GM19397 (cell line): ENCODE measurements at regions not wholly inside any gene's neighbourhood (a gene's known extent, or its start where the extent isn't known, plus 50 kb on each side); places are given as distances from the start of the nearest gene placed in this dataset.
"Not testable (repeated sequence)": the region's sequence is repeated elsewhere in the genome, so short reads cannot be mapped to it uniquely, and the experiment has no call there.

ENCODE experiments used
- ATAC-seq: cut with Tn5 transposase; IDR thresholded peaks from one replicate; pipeline ENCODE4 v1.9.1; 2021; ENCODE audit warnings: mild to moderate bottlenecking, moderate library complexity; ENCODE audit not compliant: unreplicated experiment

DNA sequence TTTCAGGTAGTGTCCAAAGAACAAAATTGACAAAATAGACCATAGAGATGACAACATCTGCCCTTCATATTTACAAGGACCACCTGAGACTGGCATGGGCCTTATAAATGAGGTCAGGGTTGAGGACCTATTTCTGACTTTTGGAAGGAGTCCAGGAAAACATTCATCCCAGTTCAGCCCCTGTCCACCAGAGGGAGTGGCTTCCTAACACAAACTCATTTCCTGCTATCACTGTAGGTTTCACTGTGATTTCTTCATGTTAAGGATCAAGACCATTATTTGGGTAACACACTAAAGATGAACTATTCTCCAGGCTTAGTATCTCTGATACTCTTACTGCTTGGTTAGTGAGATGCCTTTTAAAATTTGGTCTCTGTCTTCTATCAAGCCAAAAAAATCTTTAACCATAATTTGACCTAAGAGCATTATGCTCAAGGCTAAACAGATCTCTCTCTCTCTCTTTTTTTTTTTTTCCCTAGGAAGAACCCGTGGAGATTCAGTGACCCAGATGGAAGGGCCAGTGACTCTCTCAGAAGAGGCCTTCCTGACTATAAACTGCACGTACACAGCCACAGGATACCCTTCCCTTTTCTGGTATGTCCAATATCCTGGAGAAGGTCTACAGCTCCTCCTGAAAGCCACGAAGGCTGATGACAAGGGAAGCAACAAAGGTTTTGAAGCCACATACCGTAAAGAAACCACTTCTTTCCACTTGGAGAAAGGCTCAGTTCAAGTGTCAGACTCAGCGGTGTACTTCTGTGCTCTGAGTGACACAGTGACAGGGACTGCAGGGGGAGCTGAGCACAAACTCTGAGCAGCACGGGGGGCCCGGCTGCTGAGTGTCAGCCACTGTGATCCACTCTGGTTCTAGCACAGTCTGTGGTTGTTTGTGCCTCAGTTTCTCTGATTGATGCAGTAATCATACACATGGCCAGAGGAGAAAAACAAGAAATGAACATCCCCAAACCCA is 267.6 kb upstream of the OR4E1 start:
- ATAC-seq = no peak

DNA sequence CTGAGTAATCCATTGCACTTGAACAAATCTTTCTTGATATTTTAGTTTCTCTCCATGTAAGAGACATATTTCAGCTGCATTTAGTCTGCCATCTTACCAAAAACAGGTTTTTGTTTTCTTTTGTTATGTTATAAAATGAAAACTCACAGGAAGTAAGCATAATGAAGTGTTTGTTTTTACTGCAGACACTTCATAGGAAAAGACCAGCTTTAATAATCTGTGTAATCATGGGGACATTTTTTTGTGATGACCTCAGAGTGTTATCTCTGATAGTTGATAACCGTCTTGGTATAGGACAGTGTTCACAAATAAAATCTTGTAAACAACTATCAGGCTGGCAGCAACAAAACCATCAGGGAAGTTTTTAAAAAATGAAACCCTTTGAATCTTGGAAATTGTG is 266.2 kb upstream of the OR4E1 start:
- ATAC-seq = no peak

DNA sequence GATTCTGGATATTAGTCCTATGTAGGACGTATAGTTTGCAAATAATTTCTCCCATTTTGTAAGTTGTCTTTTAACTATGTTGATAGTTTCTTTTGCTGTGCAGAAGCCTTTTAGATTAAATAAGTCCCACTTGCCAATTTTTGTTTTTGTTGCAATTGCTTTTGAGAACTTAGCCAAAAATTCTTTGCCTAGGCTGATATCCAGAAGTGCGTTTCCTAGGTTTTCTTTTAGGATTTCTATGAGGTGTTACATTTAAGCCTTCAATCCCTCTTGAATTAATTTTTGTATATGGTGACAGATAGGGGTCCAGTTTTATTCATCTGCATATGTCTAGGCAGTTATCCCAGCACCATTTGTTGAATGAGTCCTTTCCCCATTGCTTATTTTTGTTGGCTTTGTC is 264.4 kb upstream of the OR4E1 start:
- ATAC-seq = no peak

DNA sequence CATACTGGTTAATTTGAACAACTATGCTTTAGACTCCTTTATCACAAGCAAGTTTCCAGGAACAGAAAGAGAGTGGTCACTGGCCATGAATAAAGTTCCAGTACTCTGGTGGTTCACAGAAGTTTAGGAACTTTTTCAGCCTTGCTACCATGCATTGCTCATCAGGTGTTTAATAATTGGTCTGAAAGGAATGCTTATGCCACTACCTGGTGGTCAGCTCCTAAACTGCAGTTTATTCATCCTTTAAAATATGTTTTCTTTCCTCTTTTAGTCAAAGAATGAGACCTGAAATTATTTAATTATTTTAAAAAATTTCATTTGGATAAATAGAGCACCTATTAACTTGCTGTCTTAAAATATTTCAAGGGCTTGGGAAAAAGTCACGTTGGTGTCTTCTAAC is 260.1 kb upstream of the OR4E1 start:
- ATAC-seq = no peak

DNA sequence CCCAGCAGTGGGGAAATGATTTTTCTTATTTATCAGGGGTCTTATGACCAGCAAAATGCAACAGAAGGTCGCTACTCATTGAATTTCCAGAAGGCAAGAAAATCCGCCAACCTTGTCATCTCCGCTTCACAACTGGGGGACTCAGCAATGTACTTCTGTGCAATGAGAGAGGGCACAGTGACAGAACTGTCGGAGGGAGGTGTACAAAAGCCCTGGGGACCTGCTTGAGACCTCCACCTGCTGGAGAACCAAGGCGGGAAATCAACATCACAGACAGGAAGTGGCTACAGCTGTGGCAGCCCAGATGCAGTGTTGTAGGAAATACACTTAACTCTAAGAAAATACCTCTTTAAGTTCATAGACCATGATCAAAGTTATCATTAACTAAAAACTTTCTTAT is 250.9 kb upstream of the OR4E1 start:
- ATAC-seq = peak; percentile 89

DNA sequence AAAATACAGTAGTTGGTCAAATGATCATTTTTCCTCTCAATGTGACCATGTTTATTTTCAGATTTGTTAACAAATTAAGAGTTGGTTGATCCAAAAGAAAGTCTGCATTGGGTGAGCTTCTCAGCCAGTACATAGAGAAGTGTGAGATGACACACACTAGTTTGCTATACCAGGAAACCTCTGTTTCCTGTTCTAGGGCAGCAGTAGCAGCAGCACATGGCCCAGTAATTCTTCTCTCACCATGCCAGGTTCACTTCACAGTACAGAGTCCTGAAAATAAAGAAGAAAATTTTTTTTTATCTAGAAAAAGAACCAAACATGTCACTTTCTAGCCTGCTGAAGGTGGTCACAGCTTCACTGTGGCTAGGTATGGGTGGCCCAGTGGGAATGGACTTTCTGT is 250.2 kb upstream of the OR4E1 start:
- ATAC-seq = peak; percentile 80

DNA sequence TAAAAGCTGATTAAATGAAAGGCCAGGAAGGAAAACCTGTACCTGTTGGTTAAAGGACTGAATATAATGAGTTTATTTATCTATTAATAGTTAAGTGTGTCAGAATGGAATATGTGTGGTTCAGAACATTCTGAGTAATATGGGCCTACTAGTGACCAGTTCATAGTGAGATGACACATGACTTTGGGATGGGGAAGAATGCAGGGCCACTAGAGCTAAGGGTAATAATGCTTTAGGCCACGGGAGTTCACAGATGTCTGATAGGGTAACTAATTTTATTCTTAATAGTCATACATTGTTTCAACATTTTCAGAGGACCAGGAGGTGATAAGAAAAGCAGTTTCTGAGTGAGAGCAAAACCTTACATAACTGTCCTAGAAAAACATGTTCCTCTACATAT is 247.8 kb upstream of the OR4E1 start:
- ATAC-seq = no peak

DNA sequence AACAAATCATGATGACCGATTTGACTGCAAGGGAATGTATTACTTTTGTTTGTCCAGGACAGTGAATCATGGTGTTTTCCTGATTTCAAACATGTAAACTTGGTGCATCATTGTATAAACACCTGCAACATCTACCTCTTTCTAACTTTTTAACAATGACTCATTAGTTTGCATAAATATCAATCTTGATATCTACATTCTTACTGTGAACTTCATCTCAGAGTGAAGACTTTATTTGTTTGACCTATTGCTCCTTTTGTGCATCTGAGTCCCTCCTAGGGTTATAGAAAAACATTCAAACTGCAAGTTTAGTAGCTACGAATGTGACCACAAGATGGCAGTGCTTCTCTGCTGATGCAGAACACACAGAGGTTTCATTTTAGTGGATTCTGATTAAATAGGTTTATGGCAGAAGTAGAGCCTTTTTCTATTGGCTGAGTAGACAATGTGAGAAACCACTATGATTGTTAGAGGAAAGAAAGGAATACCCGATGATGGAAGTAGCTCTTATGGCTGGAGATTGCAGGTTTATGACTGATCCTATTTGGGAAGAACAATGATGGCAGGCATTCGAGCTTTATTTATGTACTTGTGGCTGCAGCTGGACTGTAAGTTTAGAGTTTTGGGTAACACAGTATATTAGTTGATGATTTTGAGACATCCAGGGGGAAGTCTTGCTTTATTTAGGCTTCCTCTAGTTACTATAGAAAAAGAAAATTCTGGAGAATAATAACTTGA is 244.2 kb upstream of the OR4E1 start:
- no peak for ATAC-seq

DNA sequence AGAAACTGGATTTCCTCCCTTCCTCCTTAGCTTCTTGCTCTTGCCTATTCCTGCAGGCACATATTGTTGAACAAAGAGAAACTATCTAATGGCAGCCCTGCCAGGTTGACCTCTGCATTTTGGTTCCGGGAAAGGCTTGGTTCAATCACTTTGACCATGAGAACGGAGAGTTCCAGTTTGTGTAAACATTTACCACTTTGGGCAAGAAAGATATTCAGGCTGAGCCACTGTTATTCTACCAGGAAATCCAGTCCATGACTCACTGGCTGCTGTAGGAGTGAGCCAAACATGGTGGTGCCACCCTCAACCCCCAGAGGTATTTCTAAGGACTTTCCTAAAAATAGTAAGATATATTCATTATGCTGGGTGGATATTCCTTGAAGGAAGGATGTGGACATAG is 242.2 kb upstream of the OR4E1 start:
- no peak for ATAC-seq

DNA sequence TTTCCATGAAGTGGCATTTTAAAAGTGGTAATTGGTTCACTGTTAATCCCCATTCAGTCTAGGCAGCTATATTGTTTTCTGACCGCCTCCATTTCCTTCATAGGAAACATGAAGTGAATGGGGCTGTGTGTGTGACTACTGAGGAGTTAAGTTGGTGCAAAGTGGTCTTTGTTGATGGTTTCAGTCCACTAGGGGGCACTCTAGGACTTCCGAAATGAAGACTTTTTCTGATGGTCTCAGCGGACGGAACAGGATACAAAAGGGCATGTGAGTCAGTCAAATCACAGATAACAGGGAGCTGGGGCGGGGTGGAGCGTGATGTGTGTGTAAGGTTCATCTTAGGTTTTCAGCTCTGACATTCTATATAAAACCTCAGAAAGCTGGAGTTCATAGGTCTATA is 240.1 kb upstream of the OR4E1 start:
- no peak for ATAC-seq

DNA sequence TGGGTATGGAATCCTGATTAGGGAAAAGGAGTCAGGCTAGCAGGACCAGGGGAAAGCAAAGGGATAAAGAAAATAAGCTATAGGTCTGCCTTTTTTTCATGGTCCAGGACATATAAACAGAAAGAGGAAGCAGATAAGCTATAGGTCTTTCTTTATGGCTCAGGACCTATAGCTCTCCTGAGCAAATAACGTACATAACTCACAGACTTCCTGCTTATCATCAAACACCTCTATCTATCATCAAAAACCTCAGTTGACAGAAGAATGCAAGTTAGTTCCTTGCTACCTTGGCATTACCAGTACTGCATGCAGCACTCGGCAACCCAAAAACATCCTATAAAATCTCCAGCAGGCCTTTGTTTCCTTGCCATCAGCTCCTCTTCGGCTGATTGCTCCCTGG is 238.7 kb upstream of the OR4E1 start:
- ATAC-seq = no peak

DNA sequence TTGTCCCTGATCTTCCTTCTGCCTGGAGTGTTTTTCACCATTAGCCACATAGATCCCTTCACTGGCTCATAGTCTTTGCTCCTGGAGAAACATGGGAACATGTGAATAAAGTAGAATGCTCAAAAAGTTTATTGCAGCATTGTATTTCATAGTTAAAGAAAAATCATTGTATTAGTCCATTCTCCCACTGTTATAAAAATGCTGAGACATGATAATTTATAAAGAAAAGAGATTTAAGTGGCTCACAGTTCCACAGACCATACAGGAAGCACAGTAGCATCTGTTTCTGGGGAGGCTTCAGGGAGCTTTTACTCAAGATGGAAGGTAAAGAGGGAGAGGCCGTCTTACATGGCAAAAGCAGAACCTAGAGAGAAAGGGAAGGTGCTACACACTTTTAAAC is 238.3 kb upstream of the OR4E1 start:
- ATAC-seq = no peak

DNA sequence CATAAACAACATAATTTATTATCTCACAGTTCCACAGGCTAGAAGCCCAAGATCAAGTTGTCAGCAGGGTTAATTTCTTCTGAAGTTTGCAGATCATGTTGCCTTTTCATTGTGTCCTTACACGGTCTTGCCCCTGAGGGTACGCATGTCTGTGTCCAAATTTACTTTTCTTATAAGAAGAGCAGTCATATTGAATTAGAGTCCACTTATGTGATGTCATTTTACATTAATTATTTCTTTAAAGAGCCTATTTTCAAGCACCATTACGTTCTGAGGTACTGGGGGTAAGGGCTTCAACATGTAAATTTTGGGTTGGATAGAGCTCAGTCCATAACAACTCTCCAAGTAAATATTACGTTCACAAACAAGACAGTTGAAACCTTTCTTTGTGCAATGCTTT is 236.6 kb upstream of the OR4E1 start:
- ATAC-seq = no peak

DNA sequence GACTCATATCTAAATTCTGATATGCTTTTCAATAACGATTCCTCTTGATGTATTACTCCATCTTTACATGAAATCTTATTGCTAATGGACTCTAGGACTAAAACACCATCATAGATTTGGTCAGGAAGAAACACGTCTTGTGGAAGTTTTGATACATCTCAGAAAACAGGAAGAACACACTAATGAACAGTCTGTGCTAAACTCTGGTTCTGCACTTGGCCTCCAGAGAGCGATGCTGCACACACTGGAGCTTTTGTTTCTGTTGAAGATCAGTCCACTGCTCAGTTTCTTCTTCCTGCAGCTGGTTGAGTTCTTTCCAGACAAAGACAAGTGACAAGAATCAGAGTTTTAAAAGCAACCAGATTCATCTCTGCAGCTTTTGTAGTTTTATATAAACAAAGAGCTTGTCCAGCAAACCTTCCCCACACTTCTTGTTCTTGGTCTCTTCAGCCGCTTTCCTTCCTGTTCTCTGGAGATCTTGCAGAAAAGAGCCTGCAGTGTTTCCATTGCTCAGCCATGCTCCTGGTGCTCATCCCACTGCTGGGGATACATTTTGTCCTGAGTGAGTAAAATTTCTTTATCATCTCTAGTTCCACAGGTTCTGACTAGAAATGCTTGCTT is 229.1 kb upstream of the OR4E1 start:
- ATAC-seq = no peak

DNA sequence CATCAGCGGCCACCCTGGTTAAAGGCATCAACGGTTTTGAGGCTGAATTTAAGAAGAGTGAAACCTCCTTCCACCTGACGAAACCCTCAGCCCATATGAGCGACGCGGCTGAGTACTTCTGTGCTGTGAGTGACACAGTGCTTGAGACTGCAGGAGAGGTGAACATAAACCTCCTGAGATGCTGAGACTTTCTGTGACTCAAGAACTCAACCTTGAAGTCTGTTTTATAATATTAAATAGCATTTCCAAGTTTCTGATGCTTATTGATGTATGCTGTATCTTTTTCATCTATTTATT is 221.2 kb upstream of the OR4E1 start:
- not testable (repeated sequence) for ATAC-seq

DNA sequence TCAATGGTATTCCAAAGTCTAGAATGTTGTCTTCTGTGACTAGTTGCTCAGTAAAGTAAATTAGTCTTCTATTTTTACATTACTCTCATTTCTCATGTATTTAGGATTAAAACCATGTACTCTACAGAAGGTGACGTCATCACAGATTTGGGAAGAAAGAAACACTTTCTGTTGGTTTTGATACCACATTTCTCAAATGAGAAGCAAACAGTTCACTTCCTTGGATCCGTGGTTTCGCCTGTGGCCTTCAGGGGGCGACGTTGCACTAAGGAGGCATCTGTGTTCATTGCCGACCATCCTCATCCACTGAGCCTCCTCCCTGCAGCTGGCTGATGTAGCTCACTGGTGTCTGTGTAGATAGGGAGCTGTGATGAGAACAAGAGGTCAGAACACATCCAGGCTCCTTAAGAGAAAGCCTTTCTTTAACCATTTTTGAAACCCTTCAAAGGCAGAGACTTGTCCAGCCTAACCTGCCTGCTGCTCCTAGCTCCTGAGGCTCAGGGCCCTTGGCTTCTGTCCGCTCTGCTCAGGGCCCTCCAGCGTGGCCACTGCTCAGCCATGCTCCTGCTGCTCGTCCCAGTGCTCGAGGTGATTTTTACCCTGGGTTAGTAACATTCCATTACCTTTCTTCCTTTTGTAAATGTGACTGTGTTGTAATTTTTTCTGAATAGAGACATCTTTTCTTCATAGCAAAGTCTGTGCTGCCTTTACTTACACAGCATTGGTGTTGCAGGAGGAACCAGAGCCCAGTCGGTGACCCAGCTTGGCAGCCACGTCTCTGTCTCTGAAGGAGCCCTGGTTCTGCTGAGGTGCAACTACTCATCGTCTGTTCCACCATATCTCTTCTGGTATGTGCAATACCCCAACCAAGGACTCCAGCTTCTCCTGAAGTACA is 220.6 kb upstream of the OR4E1 start:
- ATAC-seq = no peak

DNA sequence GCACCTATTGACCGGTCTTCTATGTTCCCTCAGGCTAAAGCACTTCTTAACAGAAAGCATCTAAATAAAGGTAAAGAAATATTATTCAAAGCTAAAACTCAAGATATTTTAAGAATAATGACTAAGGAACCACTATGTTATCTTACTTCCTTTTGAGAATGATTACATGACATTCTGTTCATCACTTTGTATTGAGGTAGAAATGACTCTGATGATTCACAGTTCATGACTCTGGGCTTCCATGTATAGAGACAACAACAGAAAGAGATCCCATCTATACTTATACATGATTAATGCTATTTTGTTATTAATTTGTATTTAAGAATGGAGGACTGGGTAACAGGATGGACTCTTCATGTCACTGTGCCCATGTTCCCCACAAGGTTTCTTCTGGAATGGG is 218.3 kb upstream of the OR4E1 start:
- ATAC-seq = no peak

DNA sequence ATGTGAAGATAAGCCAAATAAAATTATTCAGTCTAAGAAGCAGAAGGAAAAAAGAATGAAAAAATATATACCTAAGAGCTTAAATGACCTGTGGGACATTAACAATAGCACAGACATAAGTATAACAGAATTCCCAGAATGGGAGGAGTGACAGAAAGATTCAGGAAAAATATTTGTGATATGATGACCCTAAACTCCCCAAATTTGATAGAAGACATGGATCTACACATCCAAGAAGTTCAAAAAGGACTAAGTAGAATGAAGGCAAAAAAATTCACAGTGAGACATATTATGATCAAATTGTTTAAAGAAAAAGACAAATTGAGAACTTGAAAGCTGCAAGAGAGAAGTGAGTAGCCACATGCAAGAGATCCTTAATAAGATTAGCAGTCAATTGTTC is 211.4 kb upstream of the OR4E1 start:
- no peak for ATAC-seq

DNA sequence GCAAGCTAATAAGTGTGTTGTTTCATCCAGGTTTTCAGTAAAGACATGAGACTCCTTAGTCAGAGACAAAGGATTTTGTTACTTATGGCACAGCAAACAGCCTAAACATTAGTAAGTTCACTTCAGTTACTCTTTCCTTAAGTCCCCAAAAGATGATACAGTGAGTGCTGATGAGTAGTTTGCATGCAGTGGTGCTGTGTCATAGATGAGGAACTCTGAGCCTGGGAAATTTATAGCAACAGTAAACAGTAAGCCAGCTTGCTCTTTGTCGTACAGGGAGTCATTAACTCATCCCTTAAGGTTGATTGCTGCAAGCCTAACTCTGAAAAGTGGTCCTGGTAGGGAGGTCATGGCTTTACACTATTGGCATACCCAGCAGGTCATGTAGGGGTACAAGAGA is 208.6 kb upstream of the OR4E1 start:
- no peak for ATAC-seq

DNA sequence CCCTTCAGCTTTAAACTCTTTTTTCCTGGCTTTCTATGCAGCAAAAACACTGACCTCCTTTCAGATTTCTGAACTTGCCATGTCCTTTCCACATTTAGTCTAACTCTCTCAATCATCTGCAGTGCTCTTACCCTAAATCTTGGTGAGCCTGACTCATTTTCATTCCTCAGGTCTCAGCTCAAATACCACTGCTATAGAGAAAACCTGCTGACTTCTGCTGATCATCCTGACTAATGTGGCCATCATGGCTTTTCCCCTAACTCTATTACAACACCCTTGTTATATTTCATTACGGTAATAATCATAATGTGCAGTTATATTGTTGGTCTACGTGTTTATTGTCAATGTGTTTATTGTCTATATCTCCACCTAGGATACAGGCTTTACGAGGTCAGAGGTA is 207.3 kb upstream of the OR4E1 start:
- ATAC-seq = no peak

DNA sequence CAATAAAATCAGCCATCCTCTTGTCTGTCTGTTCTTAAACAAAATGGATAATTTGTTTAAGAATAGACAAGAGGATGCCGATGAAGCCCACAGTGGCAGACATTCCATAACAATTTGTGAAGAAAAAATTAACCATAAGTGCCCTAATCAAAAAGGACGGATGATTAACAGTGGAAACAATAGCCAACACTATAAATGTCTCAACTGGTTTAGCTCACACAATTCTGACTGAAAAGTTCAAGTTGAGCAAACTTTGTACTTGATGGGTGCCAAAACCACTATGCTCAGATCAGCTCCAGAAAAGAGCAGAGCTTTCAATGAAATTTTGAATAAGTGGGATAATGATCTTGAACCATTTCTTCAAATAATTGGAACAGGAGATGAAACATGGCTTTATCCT is 202.2 kb upstream of the OR4E1 start:
- no peak for ATAC-seq
